ENCODE measurements at regions not wholly inside any gene's neighbourhood (a gene's known extent, or its start where the extent isn't known, plus 50 kb on each side); places are given as distances from the start of the nearest gene placed in this dataset.

DNA sequence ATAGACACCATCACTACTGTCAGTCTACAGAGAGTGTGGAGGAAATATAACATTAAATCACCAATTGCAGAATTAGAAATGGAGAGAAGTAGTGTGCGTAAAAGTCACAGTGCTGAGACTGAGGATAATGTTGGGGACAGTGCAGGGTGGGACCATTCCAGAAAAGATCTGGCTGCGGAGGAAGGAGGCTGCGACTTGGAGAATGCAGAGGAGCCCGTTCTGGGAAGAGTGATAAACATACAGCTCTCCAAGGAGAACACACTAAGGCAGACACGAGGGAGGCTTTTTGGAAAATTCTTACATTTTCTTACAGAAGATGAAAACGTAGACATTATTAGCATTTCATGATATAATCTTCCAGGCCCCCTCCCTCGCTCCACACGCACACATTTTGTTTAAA lies 337.8 kb downstream of the IRS2 start:
- TF ChIP-seq, protein P1, sequence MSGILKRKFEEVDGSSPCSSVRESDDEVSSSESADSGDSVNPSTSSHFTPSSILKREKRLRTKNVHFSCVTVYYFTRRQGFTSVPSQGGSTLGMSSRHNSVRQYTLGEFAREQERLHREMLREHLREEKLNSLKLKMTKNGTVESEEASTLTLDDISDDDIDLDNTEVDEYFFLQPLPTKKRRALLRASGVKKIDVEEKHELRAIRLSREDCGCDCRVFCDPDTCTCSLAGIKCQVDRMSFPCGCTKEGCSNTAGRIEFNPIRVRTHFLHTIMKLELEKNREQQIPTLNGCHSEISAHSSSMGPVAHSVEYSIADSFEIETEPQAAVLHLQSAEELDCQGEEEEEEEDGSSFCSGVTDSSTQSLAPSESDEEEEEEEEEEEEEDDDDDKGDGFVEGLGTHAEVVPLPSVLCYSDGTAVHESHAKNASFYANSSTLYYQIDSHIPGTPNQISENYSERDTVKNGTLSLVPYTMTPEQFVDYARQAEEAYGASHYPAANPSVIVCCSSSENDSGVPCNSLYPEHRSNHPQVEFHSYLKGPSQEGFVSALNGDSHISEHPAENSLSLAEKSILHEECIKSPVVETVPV (CRISPR knock-in tag; IDR thresholded peaks at IDR 0.05), result no peak
- TF ChIP-seq ZNF565 (CRISPR knock-in tag; conservative IDR thresholded peaks at IDR 0.05; ENCODE audit: low read depth), result no peak
- no peak for TF ChIP-seq GLIS3 (CRISPR knock-in tag; IDR thresholded peaks at IDR 0.05)
- TF ChIP-seq, protein P2, sequence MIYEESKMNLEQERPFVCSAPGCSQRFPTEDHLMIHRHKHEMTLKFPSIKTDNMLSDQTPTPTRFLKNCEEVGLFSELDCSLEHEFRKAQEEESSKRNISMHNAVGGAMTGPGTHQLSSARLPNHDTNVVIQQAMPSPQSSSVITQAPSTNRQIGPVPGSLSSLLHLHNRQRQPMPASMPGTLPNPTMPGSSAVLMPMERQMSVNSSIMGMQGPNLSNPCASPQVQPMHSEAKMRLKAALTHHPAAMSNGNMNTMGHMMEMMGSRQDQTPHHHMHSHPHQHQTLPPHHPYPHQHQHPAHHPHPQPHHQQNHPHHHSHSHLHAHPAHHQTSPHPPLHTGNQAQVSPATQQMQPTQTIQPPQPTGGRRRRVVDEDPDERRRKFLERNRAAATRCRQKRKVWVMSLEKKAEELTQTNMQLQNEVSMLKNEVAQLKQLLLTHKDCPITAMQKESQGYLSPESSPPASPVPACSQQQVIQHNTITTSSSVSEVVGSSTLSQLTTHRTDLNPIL (CRISPR knock-in tag; IDR thresholded peaks at IDR 0.05; ENCODE audit: low read depth), result no peak
- no peak for TF ChIP-seq ZFP30 (CRISPR knock-in tag; IDR thresholded peaks at IDR 0.05)
- TF ChIP-seq ZNF8 (CRISPR knock-in tag; IDR thresholded peaks at IDR 0.05), result no peak
- no peak for TF ChIP-seq OSR1 (CRISPR knock-in tag; IDR thresholded peaks at IDR 0.05)
- TF ChIP-seq ZC3H10 (CRISPR knock-in tag; IDR thresholded peaks at IDR 0.05), result no peak
- TF ChIP-seq, protein P3, sequence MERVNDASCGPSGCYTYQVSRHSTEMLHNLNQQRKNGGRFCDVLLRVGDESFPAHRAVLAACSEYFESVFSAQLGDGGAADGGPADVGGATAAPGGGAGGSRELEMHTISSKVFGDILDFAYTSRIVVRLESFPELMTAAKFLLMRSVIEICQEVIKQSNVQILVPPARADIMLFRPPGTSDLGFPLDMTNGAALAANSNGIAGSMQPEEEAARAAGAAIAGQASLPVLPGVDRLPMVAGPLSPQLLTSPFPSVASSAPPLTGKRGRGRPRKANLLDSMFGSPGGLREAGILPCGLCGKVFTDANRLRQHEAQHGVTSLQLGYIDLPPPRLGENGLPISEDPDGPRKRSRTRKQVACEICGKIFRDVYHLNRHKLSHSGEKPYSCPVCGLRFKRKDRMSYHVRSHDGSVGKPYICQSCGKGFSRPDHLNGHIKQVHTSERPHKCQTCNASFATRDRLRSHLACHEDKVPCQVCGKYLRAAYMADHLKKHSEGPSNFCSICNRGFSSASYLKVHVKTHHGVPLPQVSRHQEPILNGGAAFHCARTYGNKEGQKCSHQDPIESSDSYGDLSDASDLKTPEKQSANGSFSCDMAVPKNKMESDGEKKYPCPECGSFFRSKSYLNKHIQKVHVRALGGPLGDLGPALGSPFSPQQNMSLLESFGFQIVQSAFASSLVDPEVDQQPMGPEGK (CRISPR knock-in tag; IDR thresholded peaks at IDR 0.05; ENCODE audit: borderline replicate concordance), result no peak
- TF ChIP-seq BACH2 (CRISPR knock-in tag; IDR thresholded peaks at IDR 0.05; ENCODE audit: borderline replicate concordance), result no peak
- no peak for TF ChIP-seq RARB (CRISPR knock-in tag; IDR thresholded peaks at IDR 0.05)
- TF ChIP-seq POU6F1 (CRISPR knock-in tag; IDR thresholded peaks at IDR 0.05; ENCODE audit: borderline replicate concordance, low read depth), result no peak
- no peak for TF ChIP-seq ZNF70 (CRISPR knock-in tag; IDR thresholded peaks at IDR 0.05)
- no peak for TF ChIP-seq SNAI2 (CRISPR knock-in tag; IDR thresholded peaks at IDR 0.05)
- TF ChIP-seq ISL1 (CRISPR knock-in tag; IDR thresholded peaks at IDR 0.05), result no peak
- TF ChIP-seq, protein P4, sequence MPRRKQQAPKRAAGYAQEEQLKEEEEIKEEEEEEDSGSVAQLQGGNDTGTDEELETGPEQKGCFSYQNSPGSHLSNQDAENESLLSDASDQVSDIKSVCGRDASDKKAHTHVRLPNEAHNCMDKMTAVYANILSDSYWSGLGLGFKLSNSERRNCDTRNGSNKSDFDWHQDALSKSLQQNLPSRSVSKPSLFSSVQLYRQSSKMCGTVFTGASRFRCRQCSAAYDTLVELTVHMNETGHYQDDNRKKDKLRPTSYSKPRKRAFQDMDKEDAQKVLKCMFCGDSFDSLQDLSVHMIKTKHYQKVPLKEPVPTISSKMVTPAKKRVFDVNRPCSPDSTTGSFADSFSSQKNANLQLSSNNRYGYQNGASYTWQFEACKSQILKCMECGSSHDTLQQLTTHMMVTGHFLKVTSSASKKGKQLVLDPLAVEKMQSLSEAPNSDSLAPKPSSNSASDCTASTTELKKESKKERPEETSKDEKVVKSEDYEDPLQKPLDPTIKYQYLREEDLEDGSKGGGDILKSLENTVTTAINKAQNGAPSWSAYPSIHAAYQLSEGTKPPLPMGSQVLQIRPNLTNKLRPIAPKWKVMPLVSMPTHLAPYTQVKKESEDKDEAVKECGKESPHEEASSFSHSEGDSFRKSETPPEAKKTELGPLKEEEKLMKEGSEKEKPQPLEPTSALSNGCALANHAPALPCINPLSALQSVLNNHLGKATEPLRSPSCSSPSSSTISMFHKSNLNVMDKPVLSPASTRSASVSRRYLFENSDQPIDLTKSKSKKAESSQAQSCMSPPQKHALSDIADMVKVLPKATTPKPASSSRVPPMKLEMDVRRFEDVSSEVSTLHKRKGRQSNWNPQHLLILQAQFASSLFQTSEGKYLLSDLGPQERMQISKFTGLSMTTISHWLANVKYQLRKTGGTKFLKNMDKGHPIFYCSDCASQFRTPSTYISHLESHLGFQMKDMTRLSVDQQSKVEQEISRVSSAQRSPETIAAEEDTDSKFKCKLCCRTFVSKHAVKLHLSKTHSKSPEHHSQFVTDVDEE (CRISPR knock-in tag; IDR thresholded peaks at IDR 0.05), result no peak
- TF ChIP-seq TCF4 (CRISPR knock-in tag; IDR thresholded peaks at IDR 0.05; ENCODE audit: borderline replicate concordance), result no peak
- TF ChIP-seq CSDC2 (CRISPR knock-in tag; IDR thresholded peaks at IDR 0.05), result no peak
- TF ChIP-seq ZFP3 (CRISPR knock-in tag; IDR thresholded peaks at IDR 0.05), result no peak
- ATAC-seq, result no peak

GRCh38 chr13:109447667-109448066 lies 338.7 kb downstream of the IRS2 start:
- ATAC-seq, result no peak
- TF ChIP-seq ZNF565 (CRISPR knock-in tag; conservative IDR thresholded peaks at IDR 0.05; ENCODE audit: low read depth) (no peak), ESRRG (CRISPR knock-in tag; IDR thresholded peaks at IDR 0.05) (no peak), ZNF70 (CRISPR knock-in tag; IDR thresholded peaks at IDR 0.05) (no peak), GLIS3 (CRISPR knock-in tag; IDR thresholded peaks at IDR 0.05) (no peak), ZFP3 (CRISPR knock-in tag; IDR thresholded peaks at IDR 0.05) (no peak), ZFP30 (CRISPR knock-in tag; IDR thresholded peaks at IDR 0.05) (no peak), ISL1 (CRISPR knock-in tag; IDR thresholded peaks at IDR 0.05) (no peak), ARNTL (CRISPR knock-in tag; IDR thresholded peaks at IDR 0.05; ENCODE audit: borderline replicate concordance, low read depth) (no peak), ZNF8 (CRISPR knock-in tag; IDR thresholded peaks at IDR 0.05) (no peak), POU6F1 (CRISPR knock-in tag; IDR thresholded peaks at IDR 0.05; ENCODE audit: borderline replicate concordance, low read depth) (no peak), SNAI2 (CRISPR knock-in tag; IDR thresholded peaks at IDR 0.05) (no peak), ZC3H10 (CRISPR knock-in tag; IDR thresholded peaks at IDR 0.05) (no peak), PPARA (CRISPR knock-in tag; IDR thresholded peaks at IDR 0.05; ENCODE audit: borderline replicate concordance) (no peak)
- TF ChIP-seq, protein P4 (CRISPR knock-in tag; IDR thresholded peaks at IDR 0.05), result no peak
- TF ChIP-seq, protein P3 (CRISPR knock-in tag; IDR thresholded peaks at IDR 0.05; ENCODE audit: borderline replicate concordance), result no peak
